Stromal cell of bone marrow (primary cell): ENCODE measurements at regions not wholly inside any gene's neighbourhood (a gene's known extent, or its start where the extent isn't known, plus 50 kb on each side); places are given as distances from the start of the nearest gene placed in this dataset.
"Not testable (repeated sequence)": the region's sequence is repeated elsewhere in the genome, so short reads cannot be mapped to it uniquely, and the experiment has no call there.

Experiments
- DNase-seq: peaks from one replicate; pipeline ENCODE4 v3.0.0-alpha.2; 2012; ENCODE audit warnings: low read depth

DNA sequence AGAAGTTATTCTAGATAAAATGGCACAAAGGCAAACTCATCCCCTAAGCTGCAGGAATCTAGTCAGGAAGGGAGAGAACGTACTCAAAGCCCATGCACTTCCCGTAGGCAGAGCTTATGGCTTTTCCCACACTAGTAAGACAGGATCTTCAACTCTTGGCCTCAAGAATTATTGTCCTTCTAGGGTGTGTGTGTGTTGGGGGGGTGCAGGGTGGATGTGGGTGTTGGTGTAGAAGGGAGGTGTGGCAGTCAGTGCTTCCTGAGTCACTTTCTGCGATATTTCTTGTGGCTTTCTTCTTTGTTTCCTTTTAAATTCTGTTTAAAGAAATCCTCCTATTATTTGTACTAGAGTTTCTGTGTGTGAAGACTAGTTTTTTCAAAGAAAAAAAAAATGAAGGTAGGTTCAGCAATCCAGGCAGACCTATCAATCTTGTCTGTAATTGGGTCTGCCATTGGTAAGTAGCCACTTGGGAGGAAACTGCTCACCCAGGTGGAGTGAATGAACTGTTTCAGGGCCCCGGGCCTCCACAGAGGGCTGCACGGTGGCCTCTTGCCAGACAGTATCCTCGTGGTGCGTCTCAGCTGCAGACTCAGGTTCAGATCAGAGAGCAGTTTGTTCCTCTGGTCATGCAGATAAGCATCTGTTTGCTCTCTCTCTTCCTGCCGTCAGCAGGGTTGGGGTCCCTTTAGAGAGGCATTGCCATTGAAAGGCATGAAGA, 131.9 kb downstream of the NPR3 start:
- no peak for DNase-seq

- DNase-seq: no peak
Measured at GRCh38 chr5:32843531-32843895, 132.4 kb downstream of the NPR3 start.

DNA sequence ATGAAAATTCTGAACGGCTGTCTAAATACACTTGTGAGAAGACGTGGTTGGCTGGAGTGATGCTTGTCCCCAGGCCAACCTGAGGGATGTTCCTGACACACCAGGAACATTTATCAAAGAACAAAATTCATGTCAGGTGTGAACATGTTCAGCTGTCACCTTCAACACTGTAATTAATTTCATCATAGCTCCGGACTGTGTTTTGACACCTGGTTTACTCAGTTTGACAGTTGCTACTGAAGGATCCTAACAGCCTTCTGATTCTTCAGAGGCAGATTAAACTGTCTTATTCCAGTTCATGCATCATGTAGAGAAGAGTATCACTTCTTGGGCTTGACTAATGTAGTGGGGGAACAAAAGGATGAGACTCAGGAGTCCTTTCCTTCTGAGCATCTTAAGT, 134.1 kb downstream of the NPR3 start:
- no peak for DNase-seq

DNA sequence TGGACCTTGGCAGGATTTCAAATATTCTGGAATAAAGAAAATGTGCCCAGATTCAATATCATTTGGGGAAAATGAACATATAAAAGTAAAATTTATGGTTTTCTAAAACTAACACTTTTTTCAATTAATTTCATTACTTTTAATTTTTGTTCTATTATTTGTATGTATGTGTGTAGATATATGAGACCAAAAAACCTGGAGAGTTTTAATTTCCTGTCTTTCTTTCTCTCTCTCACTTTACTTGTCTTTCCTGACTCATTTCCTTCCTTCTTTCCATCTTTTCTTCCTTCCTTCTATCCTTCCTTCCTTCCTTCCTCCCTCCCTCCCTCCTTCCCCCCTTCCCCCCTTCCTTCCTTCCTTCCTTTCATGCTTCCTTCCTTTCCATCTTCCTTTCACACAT, 137.0 kb downstream of the NPR3 start:
- DNase-seq: no peak

DNA sequence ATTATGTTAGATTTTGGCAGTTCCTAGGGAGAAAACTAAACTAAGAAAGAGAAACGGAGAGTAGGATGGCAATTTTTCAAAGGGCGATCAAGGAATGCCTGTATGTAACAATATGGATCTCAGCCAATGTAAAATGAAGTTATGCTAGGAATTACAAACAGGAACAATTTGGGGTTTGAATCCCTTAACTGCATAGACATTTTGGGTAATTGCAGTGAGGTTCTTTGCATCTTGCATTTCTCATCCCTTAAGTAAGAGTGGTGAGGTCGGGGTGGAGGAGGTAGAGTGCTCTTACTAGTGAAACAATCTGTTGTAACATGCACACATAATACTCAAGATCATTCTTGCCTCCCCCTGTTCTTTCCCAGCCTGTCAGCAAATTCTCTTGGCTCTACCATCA, 137.6 kb downstream of the NPR3 start:
- no peak for DNase-seq

DNA sequence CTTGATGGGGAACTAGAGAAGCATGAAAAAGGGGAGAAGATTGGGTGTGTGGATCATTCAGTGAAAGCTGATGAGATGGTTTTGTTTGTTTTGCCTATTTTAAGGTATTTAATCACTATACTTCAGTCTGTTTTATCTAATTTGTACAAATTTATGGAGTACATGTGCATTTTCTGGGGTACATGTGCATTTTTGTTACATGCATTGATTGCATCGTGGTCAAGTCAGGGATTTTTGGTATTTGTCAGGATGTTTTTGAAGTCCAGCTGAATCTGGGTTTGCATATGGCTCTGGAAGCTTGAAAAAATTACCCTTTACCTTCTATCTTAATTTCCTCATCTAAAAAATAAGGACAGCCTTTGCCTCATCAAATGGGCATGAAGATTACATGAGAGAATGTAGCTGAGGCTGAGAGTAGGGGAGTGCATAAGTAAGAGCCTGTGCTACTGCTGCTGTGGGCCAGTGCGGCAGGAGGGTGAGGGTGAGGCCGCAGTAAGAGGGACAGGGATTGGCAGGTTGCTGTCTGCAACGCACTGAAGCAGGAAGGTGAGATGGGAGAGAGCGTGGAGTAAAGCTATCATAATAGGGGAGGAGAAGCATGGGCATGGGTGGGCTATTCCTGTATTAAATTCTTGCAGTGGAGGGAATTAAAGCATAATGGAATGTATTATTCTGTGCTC, 139.8 kb downstream of the NPR3 start:
- no peak for DNase-seq

GRCh38 chr5:32851559-32852173, 140.5 kb downstream of the NPR3 start:
- no peak for DNase-seq

- DNase-seq: peak; percentile 73
Measured at GRCh38 chr5:32852535-32852934, 141.4 kb downstream of the NPR3 start.

DNA sequence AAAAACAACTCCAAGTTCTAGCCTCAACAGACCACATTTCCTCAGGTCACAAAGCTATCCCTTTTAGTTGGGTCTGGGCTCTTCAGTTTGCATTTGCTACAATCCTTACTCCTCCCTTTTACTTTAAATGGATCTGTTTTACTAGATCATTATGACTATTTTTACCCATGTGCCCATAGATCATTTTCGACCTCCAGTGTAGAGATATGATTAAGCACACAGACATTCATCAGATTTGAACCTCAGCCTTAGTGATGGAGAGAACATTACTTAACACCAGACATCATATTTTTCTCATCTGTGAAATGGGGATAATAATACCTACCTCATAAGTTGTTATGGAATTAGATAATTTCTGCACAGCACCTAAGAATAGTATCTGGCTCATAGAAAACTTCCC, 141.9 kb downstream of the NPR3 start:
- DNase-seq: no peak

GRCh38 chr5:32854473-32854872, 143.4 kb downstream of the NPR3 start:
- no peak for DNase-seq

- DNase-seq: no peak
Measured at GRCh38 chr5:32859211-32859641, 148.1 kb downstream of the NPR3 start.

- no peak for DNase-seq
Measured at GRCh38 chr5:32865475-32865874, 154.4 kb downstream of the NPR3 start.

DNA sequence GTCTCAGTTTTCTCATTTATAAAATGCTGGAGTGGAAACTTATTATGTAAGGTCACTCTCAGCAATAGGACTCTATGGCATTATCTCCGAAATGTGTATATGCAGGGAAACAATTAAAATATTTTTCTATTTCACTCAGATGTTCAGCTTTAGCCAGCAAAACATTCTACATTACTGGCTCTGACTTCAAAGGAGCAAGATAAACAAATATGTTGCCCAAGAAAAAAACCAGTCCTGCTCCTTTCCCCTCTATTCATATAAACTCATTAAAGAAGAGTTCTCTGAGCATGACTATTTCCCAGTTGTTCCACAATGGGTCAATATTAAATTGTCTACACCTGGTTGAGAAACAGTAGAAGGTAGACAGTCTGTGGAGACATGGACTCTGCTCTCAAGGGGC, 155.0 kb downstream of the NPR3 start:
- DNase-seq: no peak

- DNase-seq: peak; percentile 28
Measured at GRCh38 chr5:32869216-32869615, 158.1 kb downstream of the NPR3 start.

GRCh38 chr5:32876791-32877190, 165.7 kb downstream of the NPR3 start:
- DNase-seq: no peak

DNA sequence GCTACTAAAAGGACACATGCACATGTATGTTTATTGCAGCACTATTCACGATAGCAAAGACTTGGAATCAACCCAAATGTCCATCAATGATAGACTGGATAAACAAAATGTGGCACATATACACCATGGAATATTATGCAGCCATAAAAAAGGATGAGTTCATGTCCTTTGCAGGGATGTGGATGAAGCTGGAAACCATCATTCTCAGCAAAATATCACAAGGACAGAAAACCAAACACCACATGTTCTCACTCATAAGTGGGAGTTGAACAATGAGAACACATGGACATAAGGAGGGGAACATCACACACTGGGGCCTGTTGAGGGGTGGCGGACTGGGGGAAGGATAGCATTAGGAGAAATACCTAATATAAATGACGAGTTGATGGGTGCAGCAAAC, 168.2 kb downstream of the NPR3 start:
- not testable (repeated sequence) for DNase-seq

- no peak for DNase-seq
Measured at GRCh38 chr5:32880796-32881195, 169.7 kb downstream of the NPR3 start.

DNA sequence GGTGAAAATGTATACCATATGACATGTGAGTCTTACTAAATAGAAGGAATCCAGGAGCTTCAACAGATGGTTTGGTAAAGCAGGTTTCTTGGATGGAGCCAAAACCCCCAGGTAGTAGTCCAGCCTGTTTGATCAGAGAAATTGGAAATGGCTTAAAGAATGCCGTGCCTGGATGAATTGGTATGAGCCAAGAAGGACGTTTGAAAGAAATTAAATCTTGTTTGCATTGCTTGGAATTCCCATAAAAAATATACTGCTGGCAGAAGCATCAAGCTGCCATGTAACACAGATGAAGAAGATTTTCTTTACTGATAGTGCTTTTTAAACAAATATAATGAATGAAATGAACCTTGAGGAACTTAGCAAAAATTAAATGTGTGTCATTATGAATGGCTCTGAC, 176.3 kb downstream of the NPR3 start:
- no peak for DNase-seq

DNA sequence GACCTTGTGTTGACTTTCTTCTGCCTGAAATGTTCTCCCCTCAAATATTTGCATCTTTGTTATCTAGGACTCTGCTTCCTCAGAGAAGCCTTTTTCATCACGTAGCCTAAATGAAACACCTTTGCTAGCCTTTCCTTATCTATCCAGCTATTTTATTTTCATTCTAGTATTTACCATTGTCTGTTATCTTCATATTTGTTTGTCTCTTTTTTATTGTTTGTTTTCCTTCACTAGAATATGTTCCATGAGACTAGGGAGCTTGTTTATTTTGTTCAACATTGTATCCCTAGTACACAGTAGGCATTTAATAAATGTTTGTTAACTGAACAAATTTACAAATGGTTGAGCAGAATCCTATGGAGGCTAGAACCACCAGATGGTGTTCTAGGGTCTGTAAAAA, 178.0 kb downstream of the NPR3 start:
- no peak for DNase-seq

GRCh38 chr5:32903613-32904012, 192.5 kb downstream of the NPR3 start:
- DNase-seq: no peak

- DNase-seq: no peak
Measured at GRCh38 chr5:32908641-32909040, 197.5 kb downstream of the NPR3 start.

DNA sequence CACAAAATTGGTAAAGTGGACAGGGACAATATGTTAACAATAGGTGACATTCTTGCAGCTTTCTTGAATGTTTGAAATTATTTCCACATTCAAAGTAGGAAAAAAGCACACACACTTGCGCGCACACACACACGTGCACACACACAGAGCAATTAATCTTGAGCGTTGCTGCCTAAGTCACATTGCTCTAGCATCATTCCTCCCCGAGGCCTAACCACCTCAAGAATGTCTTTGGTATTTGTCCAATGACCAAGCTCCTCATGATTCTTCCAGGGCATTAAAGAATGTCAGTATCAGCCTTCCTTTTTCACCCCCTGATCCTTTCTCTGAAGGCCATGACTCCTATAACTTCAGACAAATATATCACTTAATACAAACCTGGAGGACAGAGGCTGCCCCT, 198.1 kb downstream of the NPR3 start:
- DNase-seq: peak; percentile 12

DNA sequence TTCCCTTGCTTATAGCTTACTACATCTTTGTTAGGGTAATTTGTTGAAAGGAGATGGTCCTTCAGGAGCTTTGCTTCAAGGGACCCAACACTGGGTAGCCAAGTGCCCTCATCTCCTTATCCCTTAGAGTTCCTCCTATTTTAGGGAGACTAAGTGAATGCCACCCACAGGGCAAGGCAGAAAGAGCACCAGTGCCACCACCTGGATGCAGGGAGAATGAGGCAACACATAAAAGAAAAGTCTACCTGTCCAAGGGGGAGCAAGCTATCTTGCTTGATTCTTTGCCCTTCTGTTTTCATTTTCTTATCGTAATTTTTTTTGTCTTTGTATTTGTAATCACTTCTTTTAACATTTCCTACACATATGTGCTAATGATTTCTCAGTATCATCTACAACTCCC, 205.5 kb downstream of the NPR3 start:
- DNase-seq: peak; percentile 27

DNA sequence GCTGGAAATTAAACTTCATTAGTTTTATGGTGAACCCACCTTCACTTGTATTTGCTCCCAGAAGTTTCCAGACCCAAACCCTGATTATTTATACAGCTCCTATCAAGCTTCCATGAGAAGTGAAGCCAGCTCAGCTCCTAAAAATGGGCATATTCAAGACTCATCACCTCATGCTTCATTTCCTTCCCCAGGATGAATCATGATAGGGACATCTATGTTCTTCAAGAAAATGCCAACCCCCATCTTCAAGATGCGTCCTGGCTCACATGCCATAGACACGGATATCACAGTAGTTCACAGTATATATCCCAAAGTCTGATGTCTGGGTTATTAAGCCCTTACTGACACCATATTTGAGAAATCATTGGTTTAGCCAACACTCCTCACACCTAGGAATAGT, 217.6 kb downstream of the NPR3 start:
- DNase-seq: no peak
